MM.1S (cell line): ENCODE measurements at regions not wholly inside any gene's neighbourhood (a gene's known extent, or its start where the extent isn't known, plus 50 kb on each side); places are given as distances from the start of the nearest gene placed in this dataset.
"Not testable (repeated sequence)": the region's sequence is repeated elsewhere in the genome, so short reads cannot be mapped to it uniquely, and the experiment has no call there.

Experiments used
- DNase-seq: peaks from one replicate; pipeline ENCODE4 v3.0.0-alpha.2; 2015
- H2AFZ ChIP-seq: fragments of 300-600 bp; sonication (generic); 2 replicates; pipeline ENCODE4 v1.6.0; 2016; ENCODE audit warnings: antibody characterized with exemption, low read length
- H3F3A ChIP-seq: fragments of 300-600 bp; sonication (generic); 2 replicates; pipeline ENCODE4 v1.6.1; 2016; ENCODE audit warnings: mild to moderate bottlenecking, antibody characterized with exemption, low read length, moderate library complexity, mixed read lengths; ENCODE audit not compliant: insufficient read depth
- H3K27ac ChIP-seq: fragments of 300-600 bp; sonication (generic); 2 replicates; pipeline ENCODE4 v1.5.1; 2016; ENCODE audit warnings: mild to moderate bottlenecking, low read length
- H3K27me3 ChIP-seq: fragments of 300-600 bp; sonication (generic); replicated peaks from 2 replicates; pipeline ENCODE4 v1.6.0; 2016; ENCODE audit warnings: low read length; ENCODE audit not compliant: insufficient read depth
- H3K36me3 ChIP-seq: fragments of 300-600 bp; sonication (generic); replicated peaks from 2 replicates; pipeline ENCODE4 v1.6.1; 2016; ENCODE audit warnings: mild to moderate bottlenecking, low read length, mixed read lengths; ENCODE audit not compliant: insufficient read depth
- H3K4me1 ChIP-seq: fragments of 300-600 bp; sonication (generic); 2 replicates; pipeline ENCODE4 v1.6.1; 2016; ENCODE audit warnings: low read length, mixed read lengths
- H3K4me2 ChIP-seq: fragments of 300-600 bp; sonication (generic); 2 replicates; pipeline ENCODE4 v1.6.0; 2016; ENCODE audit warnings: low read depth, low read length
- H3K4me3 ChIP-seq: fragments of 300-600 bp; sonication (generic); 2 replicates; pipeline ENCODE4 v1.5.1; 2016; ENCODE audit warnings: low read length, mixed read lengths
- H3K79me2 ChIP-seq: fragments of 300-600 bp; sonication (generic); 2 replicates; pipeline ENCODE4 v1.6.1; 2016; ENCODE audit warnings: mixed run types, low read length, mixed read lengths
- H3K9ac ChIP-seq: fragments of 300-600 bp; sonication (generic); 2 replicates; pipeline ENCODE4 v1.6.1; 2016; ENCODE audit warnings: low read length, mixed read lengths
- H3K9me2 ChIP-seq: fragments of 300-600 bp; sonication (generic); replicated peaks from 2 replicates; pipeline ENCODE4 v1.6.1; 2016; ENCODE audit warnings: mild to moderate bottlenecking, low read length, mixed read lengths; ENCODE audit not compliant: insufficient read depth
- H3K9me3 ChIP-seq: fragments of 300-600 bp; sonication (generic); replicated peaks from 2 replicates; pipeline ENCODE4 v1.6.1; 2016; ENCODE audit warnings: mild to moderate bottlenecking, low read length, mixed read lengths; ENCODE audit not compliant: insufficient read depth
- H4K20me1 ChIP-seq: fragments of 300-600 bp; sonication (generic); 2 replicates; pipeline ENCODE4 v1.6.1; 2016; ENCODE audit warnings: mild to moderate bottlenecking, low read length, moderate library complexity, mixed read lengths; ENCODE audit not compliant: insufficient read depth

DNA sequence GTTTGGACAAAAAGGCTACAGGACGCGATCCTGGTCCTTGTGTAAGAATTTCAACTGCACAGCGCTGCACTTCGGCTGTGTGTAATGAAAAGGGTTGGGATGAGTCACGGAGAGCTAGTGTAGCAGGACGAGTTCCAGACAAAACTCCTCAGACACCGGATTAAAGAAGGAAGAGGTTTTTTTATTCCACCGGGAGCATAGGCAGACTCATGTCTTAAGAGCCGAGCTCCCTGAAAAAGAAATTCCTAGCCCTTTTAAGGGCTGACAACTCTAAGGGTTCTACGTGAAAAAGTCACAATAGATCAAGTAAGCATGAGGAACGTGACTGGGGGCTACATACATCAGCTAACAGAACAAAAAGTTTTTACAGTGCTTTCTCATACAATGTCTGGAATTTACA lies 54.8 kb upstream of the FAM90A1 start:
- not testable (repeated sequence) for H3K79me2 ChIP-seq, H3K27me3 ChIP-seq, H3F3A ChIP-seq, H3K36me3 ChIP-seq, H3K4me3 ChIP-seq, H3K4me2 ChIP-seq, H3K9me3 ChIP-seq, H3K27ac ChIP-seq, H2AFZ ChIP-seq, H3K9ac ChIP-seq, H4K20me1 ChIP-seq, H3K4me1 ChIP-seq, H3K9me2 ChIP-seq, DNase-seq

DNA sequence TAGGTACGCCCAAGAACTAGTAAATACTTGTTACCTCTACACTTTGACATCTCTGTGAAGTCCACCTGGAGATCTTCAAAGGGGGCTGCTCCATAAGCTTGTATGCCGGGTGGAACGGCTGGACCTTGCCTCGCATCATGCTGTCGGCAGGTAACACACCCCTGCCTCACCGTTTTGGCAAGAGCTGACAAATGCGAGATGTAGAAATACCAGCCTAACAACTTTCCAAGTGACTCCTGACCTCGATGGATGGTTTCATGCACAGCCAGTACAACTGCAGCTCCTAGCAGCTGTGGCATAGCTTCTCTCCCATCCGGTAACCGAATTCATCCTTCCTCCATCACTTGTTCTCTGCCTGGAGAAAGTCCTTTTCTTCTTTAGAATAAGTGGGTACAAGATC lies 58.3 kb upstream of the FAM90A1 start:
- not testable (repeated sequence) for H3K9me2 ChIP-seq, H3K4me3 ChIP-seq, H3K4me1 ChIP-seq, H3K27me3 ChIP-seq, H3K27ac ChIP-seq, H3K79me2 ChIP-seq, H3K9ac ChIP-seq, H2AFZ ChIP-seq, H3K9me3 ChIP-seq, H3K36me3 ChIP-seq, H4K20me1 ChIP-seq, DNase-seq, H3K4me2 ChIP-seq, H3F3A ChIP-seq

DNA sequence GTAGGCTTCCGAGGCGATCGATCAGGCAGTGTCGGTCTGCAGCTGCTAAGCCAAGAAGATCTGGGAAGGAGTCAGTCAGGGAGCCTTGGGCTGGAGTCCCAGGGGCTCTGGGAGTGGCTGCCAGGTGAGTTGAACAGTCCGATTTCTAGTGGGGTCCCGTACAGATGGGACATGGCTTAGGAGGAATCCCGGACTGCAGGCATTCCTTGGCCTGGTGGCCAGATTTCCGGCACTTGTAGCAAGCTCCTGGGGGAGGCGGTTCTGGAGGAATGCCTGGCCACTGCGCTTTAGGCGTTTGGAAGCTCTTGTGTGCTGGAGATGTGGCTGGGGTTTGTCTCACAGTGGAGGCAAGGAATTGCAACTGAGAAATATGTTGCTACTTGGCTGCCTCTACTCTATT lies 64.3 kb upstream of the FAM90A1 start:
- H3K4me3 ChIP-seq, H3K79me2 ChIP-seq, H3K9me2 ChIP-seq, H3F3A ChIP-seq, H3K36me3 ChIP-seq, H4K20me1 ChIP-seq, DNase-seq, H3K4me1 ChIP-seq, H3K9me3 ChIP-seq, H2AFZ ChIP-seq, H3K4me2 ChIP-seq, H3K27me3 ChIP-seq, H3K9ac ChIP-seq, H3K27ac ChIP-seq: not testable (repeated sequence)

DNA sequence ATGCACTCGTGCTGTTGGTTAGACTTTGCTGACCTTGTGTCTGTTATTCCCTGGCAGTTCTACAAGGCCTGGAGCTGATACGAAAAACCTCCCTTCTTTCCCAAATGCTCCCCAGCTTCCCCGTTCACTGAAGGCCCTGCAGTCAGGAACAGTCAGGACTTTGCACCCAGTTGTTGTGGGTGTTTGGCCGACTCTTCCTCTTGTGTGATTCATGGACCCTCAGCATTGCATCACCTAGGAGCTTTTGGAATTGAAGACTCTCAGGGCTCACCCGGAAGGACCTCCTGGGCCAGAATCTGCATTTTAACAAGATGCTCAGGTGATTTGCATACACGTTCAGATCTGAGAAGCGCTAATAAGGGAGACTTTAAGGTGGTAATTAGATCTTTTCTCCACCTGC lies 67.2 kb upstream of the FAM90A1 start:
- H4K20me1 ChIP-seq, H3F3A ChIP-seq, H3K9me2 ChIP-seq, H3K27me3 ChIP-seq, H3K27ac ChIP-seq, H3K4me1 ChIP-seq, H3K36me3 ChIP-seq, DNase-seq, H3K4me2 ChIP-seq, H2AFZ ChIP-seq, H3K9ac ChIP-seq, H3K9me3 ChIP-seq, H3K4me3 ChIP-seq, H3K79me2 ChIP-seq: not testable (repeated sequence)

DNA sequence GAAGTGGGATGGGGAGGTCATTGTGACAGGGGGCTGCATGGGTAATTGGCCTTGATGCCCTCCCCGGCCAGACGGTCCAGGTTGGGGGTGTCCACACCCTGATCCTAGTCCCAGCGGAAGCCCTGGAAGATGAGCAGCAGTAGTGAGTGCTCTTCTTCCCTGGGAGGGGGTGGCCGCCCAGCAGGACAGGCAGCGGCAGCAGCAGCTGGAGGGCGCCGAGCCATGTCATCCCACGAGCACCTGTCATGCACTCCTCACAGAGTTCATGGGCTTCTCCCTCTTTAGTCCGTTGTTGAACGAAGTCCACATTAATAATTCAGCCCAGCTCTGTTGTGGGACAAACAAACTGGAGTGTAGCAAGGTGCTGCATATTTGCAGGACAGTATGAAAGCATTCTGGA lies 81.2 kb upstream of the FAM90A1 start:
- H3K79me2 ChIP-seq, H4K20me1 ChIP-seq, H3K4me2 ChIP-seq, H3K4me3 ChIP-seq, H2AFZ ChIP-seq, H3K9me2 ChIP-seq, H3K36me3 ChIP-seq, H3K9me3 ChIP-seq, H3F3A ChIP-seq, DNase-seq, H3K4me1 ChIP-seq, H3K27me3 ChIP-seq, H3K27ac ChIP-seq, H3K9ac ChIP-seq: not testable (repeated sequence)

DNA sequence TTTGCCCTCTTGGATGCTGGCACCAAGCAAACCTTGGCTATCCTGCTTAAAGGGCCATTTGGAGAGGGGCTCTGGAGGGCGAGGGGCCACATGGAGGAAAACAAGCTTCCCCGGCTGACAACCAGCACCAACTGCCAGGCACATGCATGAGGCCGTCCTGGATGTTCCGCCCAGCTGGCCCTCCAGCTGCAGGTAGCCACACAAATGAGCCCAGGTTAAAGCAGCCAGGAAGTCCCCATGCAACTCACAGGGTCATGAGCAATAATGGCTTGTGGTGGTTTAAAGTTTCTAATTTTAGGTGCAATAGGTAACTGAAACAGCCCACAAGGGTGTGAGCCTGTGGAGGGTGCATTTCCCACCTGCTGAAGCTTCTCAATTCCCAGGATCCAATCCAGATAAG lies 88.6 kb upstream of the FAM90A1 start:
- not testable (repeated sequence) for H3K4me3 ChIP-seq, H2AFZ ChIP-seq, H3K9me3 ChIP-seq, H3K79me2 ChIP-seq, H3K4me2 ChIP-seq, H3K36me3 ChIP-seq, H3K9me2 ChIP-seq, H3K9ac ChIP-seq, H4K20me1 ChIP-seq, H3K27me3 ChIP-seq
- Histone ChIP-seq H3F3A (peaks cover 20% of the 10 kb centered on the region), H3K27ac (peak overlapping the region; percentile 55; the same call in 1 of the 2 replicates), H3K4me1 (peaks cover 16% of the 10 kb centered on the region)
- peak; percentile 42 for DNase-seq

DNA sequence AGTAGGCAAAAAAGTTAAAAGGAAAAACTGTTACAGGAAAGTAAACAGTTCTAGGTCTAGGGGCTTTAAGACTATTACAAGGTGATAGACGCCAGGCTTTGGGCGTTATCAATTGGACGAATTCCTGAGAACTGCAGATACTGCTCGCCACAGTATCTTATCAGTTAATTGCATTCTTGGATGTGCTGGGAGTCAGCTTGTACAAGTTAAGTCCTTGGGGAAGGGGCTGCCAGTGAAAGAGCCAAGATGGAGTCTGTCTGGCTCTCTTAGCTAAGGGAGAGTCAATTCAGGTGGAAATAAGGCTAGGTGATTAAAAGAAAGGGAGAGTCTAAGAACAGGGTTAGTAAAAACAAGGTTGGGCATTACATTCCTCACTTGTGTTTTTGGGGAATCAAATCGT lies 90.3 kb upstream of the FAM90A1 start:
- not testable (repeated sequence) for H3K79me2 ChIP-seq, H3K9me2 ChIP-seq, DNase-seq, H3K27ac ChIP-seq, H2AFZ ChIP-seq, H3K4me2 ChIP-seq, H3K4me3 ChIP-seq, H3K9me3 ChIP-seq, H3K36me3 ChIP-seq, H3K9ac ChIP-seq, H3K27me3 ChIP-seq, H4K20me1 ChIP-seq
- Histone ChIP-seq H3F3A (peaks cover 25% of the 10 kb centered on the region), H3K4me1 (peaks cover 19% of the 10 kb centered on the region)

DNA sequence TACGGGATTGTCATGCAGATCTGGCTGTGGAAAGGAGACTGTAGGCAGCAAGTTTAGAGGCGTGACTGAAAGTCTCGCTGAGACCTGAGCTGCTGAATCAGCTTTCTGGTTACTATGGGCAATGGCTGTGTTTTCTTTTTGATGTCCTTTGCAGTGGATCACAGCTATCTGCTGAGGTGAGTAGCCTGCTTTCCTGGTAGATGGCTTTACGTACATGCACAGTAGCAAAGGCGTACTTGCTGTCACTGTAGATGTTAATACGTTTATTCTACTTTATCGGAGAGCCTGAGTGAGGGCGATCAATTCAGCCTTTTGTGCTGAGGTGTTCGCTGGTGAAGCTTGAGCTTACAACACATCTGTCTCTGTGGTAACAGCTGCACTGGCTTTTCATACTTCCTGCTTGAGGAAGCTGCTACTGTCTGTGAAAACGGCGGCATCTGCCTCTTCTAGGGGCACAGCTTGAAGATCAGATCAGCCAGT lies 92.9 kb upstream of the FAM90A1 start:
- peak overlapping the region; percentile 100 for H3K27ac ChIP-seq
- H3K4me1 ChIP-seq = peaks cover 19% of the 10 kb centered on the region
- peak; percentile 91 for DNase-seq
- peak overlapping the region; percentile 91 for H3K9ac ChIP-seq
- not testable (repeated sequence) for H3K9me3 ChIP-seq, H3K36me3 ChIP-seq, H3K27me3 ChIP-seq, H2AFZ ChIP-seq, H3K9me2 ChIP-seq, H3K79me2 ChIP-seq, H4K20me1 ChIP-seq
- H3K4me2 ChIP-seq = peak overlapping the region; percentile 97
- peak overlapping the region; percentile 65; the same call in 1 of the 2 replicates for H3K4me3 ChIP-seq
- H3F3A ChIP-seq = peaks cover 25% of the 10 kb centered on the region
